Esophagus squamous epithelium (tissue), 4 donors: ENCODE measurements at regions not wholly inside any gene's neighbourhood (a gene's known extent, or its start where the extent isn't known, plus 50 kb on each side); places are given as distances from the start of the nearest gene placed in this dataset.

Source experiments
- CTCF ChIP-seq, 6 experiments: fragments of 450-650 bp in 4 of 6; fragments of 200-600 bp in 2 of 6; sonication (generic) in 2 of 6; IDR thresholded peaks; one replicate each; pipeline ENCODE4 v1.5.1; 2016 to 2019; ENCODE audit warnings: antibody characterized with exemption in 6 of 6, mild to moderate bottlenecking in 4 of 6, moderate library complexity in 4 of 6
- POLR2A ChIP-seq, 4 donors: fragments of 450-650 bp; IDR thresholded peaks; one replicate each; pipeline ENCODE4 v1.6.1; 2017; ENCODE audit warnings: antibody characterized with exemption in 4 of 4, mild to moderate bottlenecking in 4 of 4, moderate library complexity in 3 of 4

- no peak for TF ChIP-seq CTCF (IDR thresholded peaks at IDR 0.05)
- no peak for TF ChIP-seq POLR2A (IDR thresholded peaks at IDR 0.05)
Observed at GRCh38 chr21:24367936-24368335, 1239.3 kb downstream of the MRPL39 start.
